GM18861 (cell line): ENCODE measurements at regions not wholly inside any gene's neighbourhood (a gene's known extent, or its start where the extent isn't known, plus 50 kb on each side); places are given as distances from the start of the nearest gene placed in this dataset.

Source experiments
- ATAC-seq: cut with Tn5 transposase; IDR thresholded peaks from one replicate; pipeline ENCODE4 v1.9.1; 2021; ENCODE audit not compliant: unreplicated experiment

DNA sequence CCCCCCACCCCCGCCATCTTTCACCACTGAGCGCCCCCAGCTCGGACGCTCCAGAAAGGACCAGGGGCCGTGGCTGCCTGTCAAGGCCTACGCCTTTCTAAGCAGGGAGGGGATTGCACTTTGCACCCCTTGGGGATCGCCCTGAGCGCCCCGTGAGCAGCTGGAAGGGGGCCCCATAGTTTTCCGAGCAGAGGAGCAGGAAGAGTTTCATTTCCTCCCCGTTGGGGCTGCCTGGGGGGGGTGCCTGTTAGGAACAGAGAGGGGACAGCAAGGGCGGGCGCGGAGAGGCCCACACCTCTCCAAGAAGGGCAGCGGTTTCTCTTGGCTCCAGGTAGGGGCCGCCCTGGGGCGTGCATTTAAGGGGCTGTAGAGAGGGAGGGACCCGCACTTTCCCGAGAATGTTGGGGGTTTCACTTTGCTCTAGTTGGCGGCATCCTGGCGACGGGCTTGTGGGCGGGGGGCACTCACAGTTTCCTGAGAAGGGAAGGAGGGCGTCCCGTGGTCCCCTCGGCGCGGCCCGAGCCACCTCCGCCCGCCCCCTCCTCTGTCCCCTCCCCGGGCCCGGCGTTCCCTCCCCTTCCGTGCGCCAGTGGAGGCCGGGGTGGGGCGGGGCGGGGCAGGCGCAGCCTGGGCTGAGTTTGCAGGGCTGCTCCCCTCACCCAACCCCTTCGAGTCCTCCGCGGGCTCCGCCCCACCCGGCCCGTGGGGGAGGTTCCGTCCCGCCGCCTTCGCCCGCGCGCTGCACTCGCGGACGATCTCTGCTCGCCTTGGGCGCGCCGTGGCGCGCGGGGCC lies 82.3 kb upstream of the CD99 start:
- ATAC-seq, result peak; percentile 83

DNA sequence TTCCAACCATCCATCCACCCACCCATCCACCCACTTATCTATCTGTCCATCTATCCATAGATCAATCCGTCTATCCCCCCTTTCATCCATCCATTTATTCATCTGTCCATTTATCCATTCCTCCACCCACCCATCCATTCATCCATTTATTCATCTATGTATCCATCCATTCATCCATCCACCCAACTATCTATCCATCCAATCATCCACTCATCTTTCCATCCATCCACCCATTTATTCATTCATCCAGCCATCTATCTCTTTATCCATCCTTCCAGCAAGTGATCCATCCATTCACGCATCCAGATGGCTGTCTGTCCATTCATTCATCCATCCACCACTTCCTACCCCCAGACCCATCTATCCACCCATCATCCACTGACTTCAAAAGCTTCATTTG lies 84.0 kb upstream of the CD99 start:
- no peak for ATAC-seq

DNA sequence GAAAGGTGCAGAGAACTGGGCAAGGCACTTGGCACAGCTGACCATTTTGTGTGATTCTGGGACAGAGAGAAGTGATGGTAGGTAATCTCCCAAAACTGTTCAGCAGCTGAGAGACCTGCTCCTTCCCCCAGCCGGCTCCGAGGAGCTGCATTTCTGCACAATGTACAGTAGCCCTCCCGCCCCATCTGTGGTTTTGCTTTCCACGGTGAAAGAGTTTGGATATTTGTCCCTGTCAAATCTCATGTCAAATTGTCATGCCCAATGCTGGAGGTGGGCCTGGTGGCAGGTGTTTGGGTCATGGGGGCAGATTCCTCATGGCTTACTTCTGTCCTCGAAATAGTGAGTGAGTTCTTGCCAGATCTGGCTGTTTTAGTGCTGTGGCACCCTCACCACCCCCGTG lies 90.5 kb upstream of the CD99 start:
- no peak for ATAC-seq

DNA sequence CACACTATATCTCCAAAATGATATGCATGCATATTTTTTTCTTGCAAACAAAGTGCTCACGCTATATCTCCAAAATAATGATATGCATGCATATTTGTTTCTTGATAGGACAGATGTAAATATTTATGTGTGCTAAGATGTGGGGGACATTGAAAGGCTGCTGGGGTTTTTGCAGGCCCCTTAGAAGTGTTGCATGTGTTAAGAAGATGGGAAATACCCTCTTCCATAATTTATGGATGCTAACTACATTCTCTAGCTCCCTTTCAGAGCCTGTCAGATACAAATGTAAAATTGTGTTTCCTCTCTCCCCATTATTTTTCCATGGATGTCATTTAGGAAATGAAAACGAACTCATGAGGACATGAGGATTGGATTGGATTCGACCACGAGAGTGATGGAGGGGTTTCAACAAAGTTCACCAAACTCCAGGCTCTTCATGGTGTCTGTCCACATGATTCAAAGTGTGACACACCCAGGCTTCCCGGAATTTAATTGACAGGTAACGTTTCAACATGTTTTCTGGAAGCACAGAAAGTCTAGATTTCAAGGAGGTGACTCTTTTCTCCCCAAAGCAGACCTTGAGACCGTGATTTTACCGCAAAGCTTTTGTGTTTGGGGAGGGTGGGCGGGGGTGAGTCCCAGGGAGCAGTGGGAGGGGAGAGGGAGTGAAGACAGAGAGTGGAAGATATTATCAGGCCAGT lies 94.4 kb upstream of the CD99 start:
- no peak for ATAC-seq

DNA sequence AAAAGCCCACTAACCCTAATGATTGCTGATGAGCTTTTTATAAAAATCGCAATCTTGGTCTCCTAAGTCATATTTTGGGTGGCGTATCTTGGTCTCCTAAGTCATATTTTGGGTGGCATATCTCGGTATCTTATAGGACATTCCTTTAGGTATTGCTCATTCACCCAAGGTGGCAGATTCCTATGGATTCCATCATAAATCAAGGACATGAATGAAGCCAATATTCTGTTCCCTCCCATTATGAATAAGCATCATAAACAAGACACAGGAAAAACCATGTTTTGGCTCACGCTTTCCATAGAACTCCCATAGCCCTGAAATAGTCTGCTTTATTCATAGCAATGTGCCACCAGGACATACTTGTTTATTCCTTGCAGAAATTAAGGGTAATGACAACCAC lies 95.0 kb upstream of the CD99 start:
- ATAC-seq, result no peak

DNA sequence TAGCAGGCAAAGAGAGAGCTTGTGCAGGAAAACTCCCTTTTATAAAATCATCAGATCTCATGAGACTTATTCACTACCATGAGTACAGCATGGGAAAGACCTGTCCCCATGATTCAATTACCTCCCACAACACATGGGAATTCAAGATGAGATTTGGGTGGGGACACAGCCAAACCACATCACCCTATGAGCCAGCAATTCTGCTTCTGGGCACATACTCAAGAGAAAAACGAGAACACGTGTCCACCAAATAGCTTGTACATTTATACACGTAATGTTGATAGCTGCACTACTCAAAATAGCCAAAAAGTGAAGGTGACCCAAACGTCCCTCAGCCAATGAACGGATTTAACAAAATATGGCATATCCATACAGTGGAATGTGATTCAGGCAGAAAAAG lies 94.5 kb upstream of the DHRSX start:
- no peak for ATAC-seq

DNA sequence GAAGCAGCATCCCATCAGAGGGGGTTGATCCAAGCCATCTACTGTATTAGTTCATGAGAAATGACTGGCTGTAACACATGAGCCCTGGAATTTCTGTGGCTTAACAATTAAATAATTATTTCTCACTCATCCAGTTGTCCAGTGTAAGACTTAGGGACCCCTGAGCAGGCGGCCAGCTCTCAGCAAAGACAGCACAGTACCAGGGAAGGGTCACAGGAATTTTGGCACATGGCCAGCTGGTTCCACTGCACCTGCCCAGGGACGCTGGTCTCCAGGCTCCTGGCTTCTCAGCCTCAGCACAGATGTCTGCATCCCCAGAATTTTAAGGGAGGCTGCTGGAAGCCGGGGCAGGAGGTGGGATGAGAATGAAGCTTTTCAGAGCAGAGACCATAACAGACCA lies 93.7 kb upstream of the DHRSX start:
- ATAC-seq, result no peak

DNA sequence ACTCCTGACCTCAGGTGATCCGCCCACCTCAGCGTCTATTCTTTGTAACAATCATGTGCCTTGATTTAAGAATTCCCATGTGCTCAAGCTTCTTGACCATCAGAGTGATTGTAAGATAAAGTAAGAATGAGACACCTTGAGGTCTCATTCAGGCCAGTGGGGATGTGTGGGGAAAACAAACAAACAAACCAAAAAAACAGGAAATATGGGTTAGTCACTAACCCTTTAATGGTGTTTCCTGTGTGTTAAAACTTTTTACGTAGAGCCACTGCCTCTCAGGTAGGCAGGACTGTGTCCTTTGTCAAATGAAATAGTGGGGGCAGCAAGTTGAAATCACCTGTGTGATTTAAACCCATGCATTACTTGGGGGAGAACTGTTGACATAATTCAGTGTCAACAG lies 91.5 kb upstream of the DHRSX start:
- ATAC-seq, result no peak

DNA sequence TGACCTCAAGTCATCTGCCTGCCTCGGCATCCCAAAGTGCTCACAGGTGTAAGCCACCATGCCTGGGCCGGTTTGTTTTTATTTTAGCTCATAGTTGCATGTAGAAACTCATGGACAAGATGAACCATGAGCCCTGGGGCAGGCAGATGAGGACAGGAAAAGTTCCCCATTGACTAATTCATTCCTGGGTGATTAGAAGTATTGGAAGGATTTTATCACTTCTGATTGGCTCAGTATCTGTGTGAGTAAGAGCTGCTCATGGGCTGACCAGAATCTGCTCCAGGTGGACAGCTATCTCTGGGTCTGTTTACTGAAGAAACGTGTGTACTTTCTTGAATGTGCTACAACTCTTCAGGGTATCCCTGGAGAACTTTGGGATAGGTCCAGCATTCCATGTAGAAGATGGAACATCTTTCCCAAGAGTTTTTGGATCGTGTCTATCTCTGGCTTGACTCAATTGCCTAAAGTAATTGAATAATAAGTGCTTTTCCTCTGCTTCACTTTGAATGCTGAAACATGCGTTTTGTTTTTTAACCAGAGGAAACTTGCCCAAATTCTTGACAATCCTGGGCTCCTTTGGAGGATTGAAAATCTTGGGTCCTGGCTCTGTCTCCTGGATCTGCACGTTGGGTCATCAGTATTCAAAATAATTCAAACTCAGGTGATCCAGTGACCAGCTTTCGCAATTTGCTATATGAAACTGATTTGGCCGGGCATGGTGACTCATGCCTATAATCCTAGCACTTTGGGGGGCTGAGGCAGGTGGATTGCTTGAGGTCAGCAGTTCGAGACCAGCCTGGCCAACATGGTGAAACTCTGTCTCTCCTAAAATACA lies 88.6 kb upstream of the DHRSX start:
- ATAC-seq, result no peak

DNA sequence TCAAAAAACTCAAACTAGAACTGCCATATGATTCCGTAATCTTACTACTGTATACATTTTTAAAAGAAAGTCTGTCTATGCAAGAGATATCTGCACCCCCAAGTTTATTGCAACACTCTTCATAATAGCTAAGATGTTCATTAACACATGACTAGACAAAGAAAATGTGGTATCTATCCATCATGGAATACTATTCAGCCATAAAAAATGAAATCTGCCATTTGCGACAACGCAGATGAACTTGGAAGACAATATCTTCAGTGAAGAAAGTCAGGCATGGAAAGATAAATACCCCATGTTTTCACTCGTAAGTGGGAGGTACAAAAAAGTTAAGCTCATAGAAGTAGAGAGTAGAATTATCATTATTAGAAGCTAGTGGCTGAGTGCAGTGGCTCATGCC lies 87.3 kb upstream of the DHRSX start:
- no peak for ATAC-seq

DNA sequence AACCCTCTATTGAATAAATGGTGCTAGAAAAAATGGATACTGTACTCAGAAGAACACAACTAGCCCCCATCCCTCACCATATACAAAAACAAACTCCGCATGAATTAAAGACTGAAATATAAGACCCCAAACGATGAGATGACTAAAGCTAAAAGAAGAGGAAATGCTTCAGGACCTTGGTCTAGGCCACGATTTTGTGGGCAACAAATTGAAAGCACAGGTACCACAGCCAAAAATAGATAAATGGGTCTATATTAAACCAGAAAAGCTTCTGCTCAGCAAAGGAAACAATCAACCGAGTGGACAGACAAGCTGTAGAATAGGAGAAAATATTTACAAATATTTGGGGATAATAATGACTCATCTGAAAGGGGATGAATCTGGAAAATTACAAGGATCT lies 86.4 kb upstream of the DHRSX start:
- ATAC-seq, result no peak

DNA sequence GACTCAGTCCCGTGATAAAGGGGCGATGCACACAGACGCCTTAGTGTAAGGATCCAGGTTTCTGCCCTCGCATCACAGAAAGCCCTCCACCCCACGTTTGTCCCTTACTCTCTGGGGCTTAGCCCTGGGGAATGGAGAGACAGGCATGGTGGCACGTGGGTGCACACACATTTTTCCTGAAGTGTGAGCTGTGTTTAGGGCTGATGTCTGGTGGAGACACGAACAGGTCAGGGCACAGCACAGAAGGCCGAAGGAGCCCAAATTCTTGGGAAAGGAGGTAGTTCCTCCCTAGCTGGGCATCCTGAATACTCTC lies 84.3 kb upstream of the DHRSX start:
- no peak for ATAC-seq

DNA sequence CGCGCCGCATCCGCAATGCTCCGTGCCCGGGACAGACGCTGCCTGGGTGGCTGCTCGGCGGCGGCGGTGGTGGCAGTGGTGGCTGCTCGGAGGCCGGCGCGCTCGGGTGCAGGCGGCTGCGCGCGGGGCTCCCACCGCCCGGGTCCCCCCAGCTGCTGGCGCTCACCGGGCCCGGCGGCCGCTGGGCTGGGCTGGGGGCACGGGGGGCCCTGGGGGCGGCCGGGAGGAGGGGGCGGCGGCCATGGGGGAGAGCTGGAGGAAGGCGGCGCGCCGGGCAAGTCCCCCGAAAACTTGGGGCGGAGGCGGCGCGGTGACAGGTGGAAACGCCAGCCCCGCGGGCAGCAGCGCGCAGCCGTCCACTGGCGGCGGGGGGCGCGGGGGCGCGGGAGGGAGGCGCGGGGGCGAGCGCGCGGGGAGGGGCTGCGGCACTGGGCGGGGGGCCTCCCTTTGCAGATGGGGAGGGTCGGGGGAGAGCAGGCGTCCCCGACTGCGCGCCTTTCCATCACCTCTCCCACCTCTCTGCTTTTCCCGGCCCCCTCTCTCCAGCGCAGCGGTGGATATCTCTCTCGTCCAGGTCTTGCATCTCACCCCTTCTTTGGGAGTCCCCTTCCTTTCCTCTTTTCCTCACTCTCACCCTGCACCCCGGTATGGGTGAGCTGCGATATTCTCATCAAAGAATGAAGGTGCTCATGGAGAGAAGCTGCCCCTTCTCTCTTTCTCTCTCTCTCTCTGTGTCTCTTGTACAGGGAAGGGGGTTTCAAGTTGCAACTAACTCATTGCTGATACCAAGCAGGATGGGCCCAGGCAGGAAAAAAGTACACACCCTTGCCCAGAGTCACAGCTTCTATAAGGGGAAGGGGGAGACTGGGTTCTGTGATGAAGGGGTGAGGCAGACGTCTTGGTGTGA lies 83.7 kb upstream of the DHRSX start:
- no peak for ATAC-seq

DNA sequence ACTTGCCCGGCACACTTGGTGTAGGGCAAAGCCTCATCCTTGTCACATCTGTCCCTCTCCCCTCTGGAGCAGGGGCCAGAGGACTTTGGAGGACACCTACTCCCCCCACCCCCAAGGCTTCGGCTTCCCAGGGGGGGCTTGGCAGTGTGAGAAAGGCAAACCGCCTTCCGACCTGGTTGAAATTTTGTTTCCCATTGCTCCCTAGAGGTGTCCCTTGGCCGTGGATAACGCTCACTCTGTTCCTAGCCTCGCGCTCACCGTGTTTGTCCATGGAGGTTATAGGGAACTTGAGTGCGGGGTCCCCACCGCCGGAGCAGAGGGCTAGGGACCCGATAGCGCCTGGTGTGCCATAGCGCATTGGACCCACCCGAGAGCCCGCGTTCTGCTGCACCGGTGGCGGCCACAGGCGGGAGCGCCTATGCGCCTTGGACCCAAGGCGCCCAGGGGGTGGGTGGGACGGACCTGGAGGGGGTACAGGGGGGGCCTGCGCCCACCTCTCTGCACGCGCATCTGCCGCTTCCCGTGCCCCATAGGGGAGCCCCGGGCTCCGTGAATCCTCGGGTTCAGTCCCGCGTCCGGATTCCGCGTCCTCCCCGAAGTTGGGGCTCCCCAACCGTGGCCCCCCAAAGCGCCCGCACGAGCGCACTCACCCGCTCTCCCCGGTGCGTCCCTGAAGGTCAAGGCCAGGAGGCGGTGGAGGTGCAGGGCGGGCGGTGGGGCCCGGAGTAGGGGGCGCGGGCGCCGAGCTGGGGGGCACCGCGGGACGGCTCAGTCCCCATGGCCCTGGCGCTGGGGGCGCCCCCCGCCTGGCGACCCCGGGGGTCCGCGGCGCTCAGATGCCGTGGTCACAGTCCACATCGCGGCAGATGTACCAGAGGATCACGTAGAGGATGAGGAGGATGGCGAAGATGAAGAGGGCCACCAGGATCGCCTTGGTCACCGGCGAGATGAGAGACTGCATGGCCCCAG lies 82.7 kb upstream of the DHRSX start:
- ATAC-seq, result no peak

DNA sequence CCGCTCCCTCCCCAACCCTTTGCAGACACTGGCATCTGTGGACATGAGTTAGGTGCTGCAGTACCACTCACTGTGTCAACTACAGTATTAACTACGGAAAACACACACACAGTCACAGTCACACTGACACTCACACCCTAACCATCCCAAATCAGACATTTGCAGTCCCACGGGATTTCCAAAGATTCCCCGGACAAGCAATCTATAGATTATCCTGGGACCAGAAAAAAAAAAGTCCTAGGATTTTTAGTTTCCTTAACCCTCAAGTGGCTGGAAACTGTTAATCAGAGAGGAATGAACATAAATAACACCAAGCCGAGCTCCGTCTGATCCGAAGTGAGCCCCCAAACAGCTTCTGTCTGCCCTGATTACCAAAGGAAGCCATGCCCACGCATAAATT lies 81.9 kb upstream of the DHRSX start:
- no peak for ATAC-seq

DNA sequence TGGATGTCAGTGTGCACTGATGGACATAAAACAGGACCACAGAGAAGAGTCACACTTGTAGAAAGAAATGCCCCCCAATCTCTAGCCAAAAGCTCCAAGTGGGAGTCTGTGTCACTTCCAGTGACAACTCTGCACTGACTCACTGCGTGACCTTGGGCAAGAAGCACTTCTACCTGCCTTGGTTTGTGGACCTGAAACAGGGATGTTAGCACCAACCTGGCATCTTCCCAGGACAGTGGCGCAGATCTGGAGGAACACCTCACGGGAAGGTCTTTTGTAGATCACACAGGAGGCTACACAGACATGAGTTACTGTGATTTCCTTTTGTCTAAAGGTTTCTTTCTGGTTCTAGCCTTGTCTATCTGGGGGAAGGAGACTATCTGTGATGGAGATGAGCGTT lies 80.5 kb upstream of the DHRSX start:
- no peak for ATAC-seq

DNA sequence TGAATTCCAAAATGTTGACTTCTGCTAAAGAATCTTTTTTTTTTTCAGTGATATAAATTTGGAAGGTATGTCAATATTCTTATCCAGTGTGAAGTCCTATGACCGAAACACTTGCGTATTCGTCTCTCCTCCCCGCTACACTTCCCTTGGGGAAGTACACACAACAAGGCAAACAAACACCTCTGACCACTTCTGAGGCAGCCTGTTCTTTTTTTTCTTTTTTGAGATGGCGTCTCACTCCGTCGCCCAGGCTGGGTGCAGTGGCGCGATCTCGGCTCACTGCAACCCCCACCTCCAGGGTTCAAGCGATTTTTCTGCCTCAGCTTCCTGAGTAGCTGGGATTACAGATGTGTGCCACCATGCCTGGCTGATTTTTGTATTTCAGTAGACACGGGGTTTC lies 78.1 kb upstream of the DHRSX start:
- ATAC-seq, result no peak

DNA sequence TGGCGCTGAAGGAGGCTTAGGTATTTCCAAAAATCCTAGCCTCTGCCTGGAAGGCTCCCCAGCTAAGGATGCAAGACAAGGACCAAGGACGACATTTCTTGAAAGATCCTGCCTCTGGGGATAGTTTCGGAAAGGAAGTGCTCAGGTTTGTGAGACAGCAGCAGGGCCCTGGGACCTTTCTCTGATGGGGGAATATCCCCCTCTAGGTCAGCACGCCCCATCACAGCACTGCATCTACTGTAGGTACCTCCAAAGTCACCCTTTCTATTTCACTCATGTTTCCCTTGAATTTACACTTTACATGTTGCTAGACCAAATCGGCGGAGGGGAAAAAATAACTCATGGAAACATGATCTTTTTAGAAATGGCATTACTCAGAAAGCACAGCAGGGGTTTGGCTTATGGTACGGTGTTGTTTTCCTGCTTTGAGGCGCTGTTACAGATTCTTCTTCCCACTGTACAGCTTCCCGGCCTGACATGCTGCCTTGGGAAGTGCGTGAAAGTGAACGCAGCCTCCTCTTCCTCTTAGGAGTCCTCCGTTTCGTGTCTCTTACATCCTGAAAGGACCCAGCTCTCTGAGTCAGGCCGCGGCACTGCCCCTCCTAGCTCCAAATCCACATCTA lies 77.2 kb upstream of the DHRSX start:
- ATAC-seq, result no peak

DNA sequence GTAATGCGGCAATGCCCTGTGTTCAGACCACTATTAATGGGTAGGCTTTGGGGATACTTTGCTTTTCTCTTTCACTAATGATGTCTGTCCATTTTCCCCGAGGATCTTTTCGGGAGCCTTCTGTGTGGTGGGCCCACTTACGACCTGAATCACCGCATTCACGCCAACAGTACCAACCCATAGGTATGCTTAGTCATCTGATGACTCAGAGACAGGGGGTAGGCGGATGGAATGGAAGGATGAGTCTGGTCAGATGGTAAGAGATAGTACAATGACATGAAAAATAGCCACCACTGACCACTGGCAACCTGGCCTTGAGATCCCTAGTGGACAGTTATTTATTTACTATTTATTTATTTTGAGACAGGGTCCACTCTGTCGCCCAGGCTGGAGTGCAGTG lies 76.0 kb upstream of the DHRSX start:
- ATAC-seq, result no peak
